ENCODE measurements at regions not wholly inside any gene's neighbourhood (a gene's known extent, or its start where the extent isn't known, plus 50 kb on each side); places are given as distances from the start of the nearest gene placed in this dataset.

GRCh38 chr2:83104202-83104601, 1354.9 kb downstream of the SUCLG1 start:
- TF ChIP-seq CTCF (conservative IDR thresholded peaks at IDR 0.05 in 1 of 2, IDR thresholded peaks at IDR 0.05 in 1 of 2; ENCODE audit: low read depth in 1 of 2, low read length in 2 of 2) (no peak), EZH2 (IDR thresholded peaks at IDR 0.05; ENCODE audit: low read length, missing control alignments) (no peak)

Data from fibroblast of lung (primary cell).